ENCODE measurements at regions not wholly inside any gene's neighbourhood (a gene's known extent, or its start where the extent isn't known, plus 50 kb on each side); places are given as distances from the start of the nearest gene placed in this dataset.

GRCh38 chr1:64318428-64318827 is 115.0 kb downstream of the UBE2U start:
- no peak overlapping the region for H3K4me3 ChIP-seq (ENCODE audit: low read length)
- DNase-seq (ENCODE audit: low read depth), result no peak
- TF ChIP-seq CTCF (IDR thresholded peaks at IDR 0.05; ENCODE audit: insufficient read depth, low read depth, low read length, missing control alignments), result no peak

- no peak for TF ChIP-seq CTCF (IDR thresholded peaks at IDR 0.05; ENCODE audit: insufficient read depth, low read depth, low read length, missing control alignments)
- no peak overlapping the region for H3K4me3 ChIP-seq (ENCODE audit: low read length)
- no peak for DNase-seq (ENCODE audit: low read depth)
Measured at GRCh38 chr1:64320007-64320406, 116.6 kb downstream of the UBE2U start.

- no peak overlapping the region for H3K4me3 ChIP-seq (ENCODE audit: low read length)
- DNase-seq (ENCODE audit: low read depth), result peak; percentile 74
- no peak for TF ChIP-seq CTCF (IDR thresholded peaks at IDR 0.05; ENCODE audit: insufficient read depth, low read depth, low read length, missing control alignments)
Measured at GRCh38 chr1:64320470-64320869, 117.0 kb downstream of the UBE2U start.

GRCh38 chr1:64320922-64321614 is 117.6 kb downstream of the UBE2U start:
- no peak for TF ChIP-seq CTCF (IDR thresholded peaks at IDR 0.05; ENCODE audit: insufficient read depth, low read depth, low read length, missing control alignments)
- no peak for DNase-seq (ENCODE audit: low read depth)
- no peak overlapping the region for H3K4me3 ChIP-seq (ENCODE audit: low read length)

GRCh38 chr1:64323054-64323453 is 119.6 kb downstream of the UBE2U start:
- no peak overlapping the region for H3K4me3 ChIP-seq (ENCODE audit: low read length)
- peak; percentile 11 for DNase-seq (ENCODE audit: low read depth)
- TF ChIP-seq CTCF (IDR thresholded peaks at IDR 0.05; ENCODE audit: insufficient read depth, low read depth, low read length, missing control alignments), result no peak

GRCh38 chr1:64323882-64324281 is 120.5 kb downstream of the UBE2U start:
- H3K4me3 ChIP-seq (ENCODE audit: low read length), result no peak overlapping the region
- no peak for TF ChIP-seq CTCF (IDR thresholded peaks at IDR 0.05; ENCODE audit: insufficient read depth, low read depth, low read length, missing control alignments)
- no peak for DNase-seq (ENCODE audit: low read depth)

GRCh38 chr1:64325856-64326255 is 122.4 kb downstream of the UBE2U start:
- no peak overlapping the region for H3K4me3 ChIP-seq (ENCODE audit: low read length)
- DNase-seq (ENCODE audit: low read depth), result no peak
- TF ChIP-seq CTCF (IDR thresholded peaks at IDR 0.05; ENCODE audit: insufficient read depth, low read depth, low read length, missing control alignments), result no peak
